Skin epidermis (tissue), 12 donors: ENCODE measurements at regions not wholly inside any gene's neighbourhood (a gene's known extent, or its start where the extent isn't known, plus 50 kb on each side); places are given as distances from the start of the nearest gene placed in this dataset.

Experiments used
- H3K27ac ChIP-seq, 21 experiments: fragments of 200-600 bp; sonication (generic) in 11 of 21; one replicate each; pipeline ENCODE4 v1.5.0; 2020; ENCODE audit warnings: mild to moderate bottlenecking in 3 of 21, inconsistent platforms in 2 of 21, moderate library complexity in 2 of 21
- H3K4me3 ChIP-seq, 7 experiments: fragments of 200-600 bp; sonication (generic) in 2 of 7; one replicate each; pipeline ENCODE4 v1.5.0; 2020; ENCODE audit warnings: inconsistent platforms in 2 of 7, mild to moderate bottlenecking in 2 of 7, moderate library complexity in 1 of 7

DNA sequence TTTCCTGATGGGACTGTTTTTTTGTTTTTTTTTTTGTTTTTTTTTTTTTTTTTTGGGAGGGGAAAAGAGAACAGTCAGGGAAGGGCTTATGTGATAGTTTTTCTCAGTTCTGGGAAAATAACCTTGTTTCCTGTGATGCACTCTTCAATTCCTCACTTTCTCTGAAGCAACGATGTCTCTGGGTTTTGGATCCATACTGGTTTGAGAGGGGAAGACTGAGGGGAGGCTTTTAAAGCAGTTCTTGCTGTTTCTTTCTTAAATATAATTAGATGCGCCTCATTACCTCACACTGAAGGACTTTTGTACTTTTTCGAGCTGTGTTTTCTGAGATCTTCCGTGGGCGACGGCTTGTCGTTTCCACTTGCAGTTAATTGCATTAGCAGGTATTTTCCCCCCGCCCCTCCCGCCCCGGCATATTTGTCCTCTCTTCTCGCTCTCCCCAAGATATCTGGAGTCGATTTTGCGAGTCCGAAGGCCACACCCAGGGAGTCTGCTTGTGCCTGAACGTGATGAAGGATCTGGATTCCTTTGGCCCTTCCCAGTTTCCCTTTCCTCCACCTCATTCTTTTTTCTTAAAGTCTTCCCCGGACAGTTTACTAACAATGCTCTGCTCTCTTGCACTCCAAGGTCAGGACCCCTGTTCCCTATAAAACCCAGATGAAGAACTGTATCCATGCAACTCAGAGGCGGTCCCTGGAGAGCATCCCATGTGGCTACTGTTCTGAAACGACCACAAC, 125.2 kb upstream of the ZFHX3 start:
- Histone ChIP-seq H3K27ac (peak overlapping the region in 7 of 21 experiments; percentile 26 to 70 (median 43)), H3K4me3 (no peak overlapping the region)

DNA sequence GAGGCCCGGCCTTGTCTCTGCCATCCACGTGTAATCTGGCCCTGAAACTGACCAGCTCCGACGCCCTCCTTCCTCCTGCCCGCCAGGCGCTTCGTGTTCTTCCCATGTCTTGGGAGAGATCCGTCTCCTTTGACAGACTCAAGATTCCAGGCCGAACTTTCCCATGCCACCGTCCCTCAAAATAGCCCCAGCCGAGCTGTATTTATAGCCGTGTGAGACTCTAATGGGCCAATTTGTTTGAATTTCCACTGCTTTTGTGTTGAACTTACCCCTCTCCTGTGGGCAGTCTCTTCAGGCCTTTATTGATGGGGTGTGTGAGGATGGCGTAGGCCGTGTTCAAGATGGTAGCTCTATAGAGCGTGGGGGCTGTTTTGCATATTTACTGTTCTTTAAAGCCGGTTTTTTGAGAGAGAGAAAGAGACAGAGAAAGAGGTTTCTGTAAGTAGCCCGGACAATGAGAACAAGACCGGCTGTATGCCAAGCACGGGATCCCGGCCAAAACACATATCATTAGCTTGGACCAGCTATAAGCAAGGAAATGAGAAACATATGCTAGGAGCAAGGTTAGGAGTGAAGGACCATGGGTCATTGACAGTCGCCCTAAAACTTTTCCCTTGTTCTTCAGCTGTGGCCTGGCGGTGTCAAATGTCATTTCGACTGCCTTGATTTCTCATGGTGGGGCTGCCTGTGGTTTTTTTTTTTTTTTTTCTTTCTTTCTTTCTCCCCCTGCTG, 124.5 kb upstream of the ZFHX3 start:
- Histone ChIP-seq H3K4me3 (no peak overlapping the region), H3K27ac (peak overlapping the region in 10 of 21 experiments; percentile 10 to 80 (median 34))

DNA sequence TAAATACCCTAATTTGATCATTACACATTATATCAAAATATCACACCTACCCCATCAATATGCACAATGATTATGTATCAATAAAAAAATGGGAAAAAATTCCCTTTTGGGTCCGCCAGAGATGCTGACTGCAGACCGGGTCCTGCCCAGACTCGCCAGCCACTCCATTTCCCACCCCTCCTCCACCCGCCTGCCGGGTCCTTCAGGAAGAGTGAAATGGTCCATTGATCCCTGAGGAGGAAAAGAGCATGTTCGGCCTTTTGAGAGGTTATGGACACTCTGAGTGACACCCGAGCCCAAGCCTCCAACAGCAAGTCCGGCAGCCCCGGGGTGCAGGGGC, 123.9 kb upstream of the ZFHX3 start:
- peak overlapping the region in 9 of 21 experiments; percentile 5 to 80 (median 35) for H3K27ac ChIP-seq

DNA sequence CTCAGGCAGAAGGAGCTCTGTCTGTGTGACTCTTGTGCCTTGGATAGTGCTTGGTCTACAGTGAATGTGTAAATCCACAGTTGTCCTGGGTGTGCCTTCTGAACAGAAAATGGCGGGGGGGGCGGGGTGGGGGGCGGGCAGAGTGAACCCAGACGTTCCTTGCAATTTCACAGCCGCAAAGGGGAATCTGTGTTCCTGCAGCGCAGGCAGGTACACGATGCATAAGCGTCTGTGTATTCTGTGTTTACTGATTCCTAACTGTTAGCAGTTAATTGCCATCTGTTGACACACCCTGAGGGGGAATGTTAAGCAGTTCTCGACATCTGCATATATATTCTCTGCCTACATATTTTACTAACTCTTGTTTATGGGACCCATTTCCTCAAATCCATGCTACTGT, 123.5 kb upstream of the ZFHX3 start:
- Histone ChIP-seq H3K27ac (peak overlapping the region in 2 of 21 experiments; percentile 35 to 80), H3K4me3 (no peak overlapping the region)

More for the DNA sequence above, 123.9 kb upstream of the ZFHX3 start:
- H3K4me3 ChIP-seq: no peak overlapping the region

DNA sequence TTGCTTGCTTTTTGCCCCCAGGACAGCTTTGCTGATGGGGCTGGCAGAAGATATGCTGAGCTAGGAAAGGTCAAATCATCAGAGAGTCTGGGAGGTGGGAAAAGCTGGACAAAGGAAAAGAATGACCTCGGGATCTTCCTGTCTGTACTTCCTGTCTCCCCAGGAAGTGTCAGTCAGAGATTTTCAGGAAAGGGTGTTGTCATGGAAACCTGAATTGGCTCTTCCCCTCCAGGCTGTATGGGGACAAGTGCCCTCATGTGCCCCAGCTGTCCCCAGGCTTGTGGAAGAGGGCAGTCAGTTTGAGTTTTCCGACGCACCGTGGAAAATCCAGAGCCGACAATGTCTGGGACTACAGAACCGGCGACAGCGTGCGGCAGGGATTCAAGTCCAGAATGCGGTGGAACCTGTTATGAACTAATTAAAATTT, 122.7 kb upstream of the ZFHX3 start:
- no peak overlapping the region for H3K27ac ChIP-seq
- H3K4me3 ChIP-seq: no peak overlapping the region

DNA sequence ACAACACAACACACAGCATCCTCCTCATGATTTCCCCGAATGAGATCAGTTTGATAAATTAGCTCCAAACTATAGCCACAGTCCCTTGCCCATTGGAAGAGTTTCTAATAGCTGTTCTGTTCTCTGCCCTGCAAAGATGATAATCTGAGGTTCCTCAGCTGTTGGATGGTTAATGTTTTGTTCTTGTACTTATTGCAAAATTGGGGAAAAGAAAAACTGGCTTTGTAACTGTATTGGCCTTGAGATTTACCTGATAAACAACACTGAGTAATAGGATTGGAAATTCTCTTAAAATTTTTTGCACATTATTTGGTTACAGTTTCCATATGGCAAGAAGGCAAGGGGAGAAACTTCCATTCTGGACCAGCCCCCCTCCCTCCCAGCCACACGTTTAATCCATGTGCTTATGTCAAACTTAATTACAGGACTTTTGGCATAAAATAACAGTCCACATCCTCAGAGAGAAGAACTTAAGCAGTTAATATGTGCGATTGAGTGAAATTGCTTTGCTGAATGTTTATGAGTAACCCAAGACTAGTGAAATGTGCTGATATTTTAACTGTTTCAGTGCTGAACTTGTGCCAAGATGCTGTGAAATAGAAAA, 119.1 kb upstream of the ZFHX3 start:
- Histone ChIP-seq H3K27ac (no peak overlapping the region), H3K4me3 (no peak overlapping the region)

DNA sequence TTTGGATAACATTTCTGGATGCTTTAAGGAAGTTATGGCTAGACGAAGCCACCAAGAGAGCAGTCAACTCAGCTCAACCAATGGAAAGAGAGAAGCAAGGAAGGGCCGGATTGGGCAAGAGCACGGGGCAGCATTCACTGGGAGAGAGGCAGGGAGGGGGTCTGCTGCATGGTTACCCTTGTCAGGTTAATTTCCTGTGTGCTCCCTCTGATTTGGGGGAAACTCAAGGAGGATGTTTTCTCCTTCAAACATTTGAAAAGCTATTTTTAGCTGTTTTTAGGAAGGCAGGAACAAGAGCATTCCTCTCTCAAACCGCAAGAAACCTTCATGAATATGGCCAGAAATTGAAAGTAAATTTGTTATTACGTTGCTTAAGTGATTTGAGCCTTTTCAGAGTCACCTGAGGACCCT, 118.5 kb upstream of the ZFHX3 start:
- no peak overlapping the region for H3K4me3 ChIP-seq
- H3K27ac ChIP-seq: no peak overlapping the region

DNA sequence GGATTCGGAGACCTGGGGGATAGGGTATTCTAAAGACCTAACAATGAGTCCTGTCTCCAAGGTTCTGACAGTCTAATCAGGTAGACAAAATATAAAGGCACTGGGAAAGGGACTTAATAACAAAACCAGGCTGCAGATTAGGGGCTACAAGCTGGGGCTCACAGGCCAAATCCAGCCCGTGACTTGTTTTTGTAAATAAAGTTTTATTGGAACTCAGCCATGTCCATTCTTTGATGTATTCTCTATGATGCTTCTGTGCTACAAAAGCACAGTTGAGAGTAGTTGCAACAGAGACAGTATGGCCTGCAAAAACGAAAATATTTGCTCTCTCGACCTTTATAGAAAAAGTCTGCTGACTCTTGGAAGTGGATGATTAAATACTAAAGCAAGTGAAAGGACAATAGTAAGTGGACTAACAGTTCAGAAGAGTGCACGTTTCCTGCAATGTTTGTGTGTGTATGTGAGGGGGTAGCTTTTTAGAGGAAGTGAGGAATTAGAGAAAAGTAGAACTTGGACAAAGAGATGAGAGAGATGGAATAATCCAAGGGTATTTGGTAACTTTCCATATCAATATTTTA, 115.4 kb upstream of the ZFHX3 start:
- no peak overlapping the region for H3K27ac ChIP-seq
- H3K4me3 ChIP-seq: no peak overlapping the region

DNA sequence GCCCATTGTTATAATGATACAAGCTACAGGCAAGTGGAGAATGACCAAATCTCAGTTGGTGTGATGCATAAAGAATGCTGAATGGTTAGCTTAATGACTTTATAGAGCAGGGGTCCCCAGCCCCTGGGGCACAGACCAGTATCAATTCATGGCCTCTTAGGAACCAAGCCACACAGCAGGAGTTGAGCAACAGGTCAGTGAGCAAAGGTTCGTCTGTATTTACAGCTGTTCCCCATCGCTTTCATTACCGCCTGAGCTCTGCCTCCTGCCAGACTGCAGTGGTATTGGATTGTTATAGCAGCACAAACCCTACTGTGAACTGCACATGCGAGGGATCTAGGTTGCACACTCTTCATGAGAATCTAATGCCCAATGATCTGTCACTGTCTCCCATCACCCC, 114.0 kb upstream of the ZFHX3 start:
- Histone ChIP-seq H3K4me3 (no peak overlapping the region), H3K27ac (no peak overlapping the region)

DNA sequence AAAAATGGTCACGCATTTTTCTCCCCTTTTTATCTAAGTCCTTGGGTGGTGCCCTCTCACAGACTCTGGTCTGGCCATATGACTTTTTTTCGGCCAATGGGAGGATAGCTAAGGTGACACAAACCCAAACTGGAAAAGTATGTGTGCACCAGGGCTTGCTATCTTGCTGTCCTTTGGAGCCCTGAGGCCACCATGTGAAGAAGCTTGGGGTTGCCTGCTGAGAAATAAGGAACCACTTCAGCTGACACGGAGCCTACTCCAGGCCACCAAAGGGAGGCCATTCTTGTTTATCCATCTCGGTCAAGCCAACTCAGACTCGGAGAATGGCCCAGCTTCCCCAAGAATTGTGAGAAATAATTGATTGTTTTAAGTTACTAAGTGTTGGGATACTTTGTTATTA, 111.4 kb upstream of the ZFHX3 start:
- Histone ChIP-seq H3K4me3 (no peak overlapping the region), H3K27ac (no peak overlapping the region)

DNA sequence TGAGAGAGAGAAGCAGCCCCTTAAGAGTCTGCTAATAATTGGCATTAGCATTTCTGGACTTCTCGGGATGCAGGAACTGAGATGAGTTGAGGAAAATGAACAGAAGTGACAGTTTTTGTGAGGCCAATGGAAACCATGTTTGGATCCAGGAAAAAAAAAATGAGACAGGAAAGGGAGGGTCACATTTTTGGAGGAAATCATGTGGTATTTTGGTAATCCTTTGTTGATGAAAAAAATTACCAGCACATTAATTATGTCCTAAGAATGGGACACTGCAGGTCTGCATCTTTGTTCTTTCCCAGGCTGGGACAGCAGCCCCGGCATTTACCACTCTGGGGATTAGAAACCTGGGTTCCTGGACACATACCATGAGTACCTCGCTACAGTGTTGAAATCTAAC, 109.9 kb upstream of the ZFHX3 start:
- Histone ChIP-seq H3K27ac (peak overlapping the region in 4 of 21 experiments; percentile 1 to 22 (median 14)), H3K4me3 (no peak overlapping the region)

DNA sequence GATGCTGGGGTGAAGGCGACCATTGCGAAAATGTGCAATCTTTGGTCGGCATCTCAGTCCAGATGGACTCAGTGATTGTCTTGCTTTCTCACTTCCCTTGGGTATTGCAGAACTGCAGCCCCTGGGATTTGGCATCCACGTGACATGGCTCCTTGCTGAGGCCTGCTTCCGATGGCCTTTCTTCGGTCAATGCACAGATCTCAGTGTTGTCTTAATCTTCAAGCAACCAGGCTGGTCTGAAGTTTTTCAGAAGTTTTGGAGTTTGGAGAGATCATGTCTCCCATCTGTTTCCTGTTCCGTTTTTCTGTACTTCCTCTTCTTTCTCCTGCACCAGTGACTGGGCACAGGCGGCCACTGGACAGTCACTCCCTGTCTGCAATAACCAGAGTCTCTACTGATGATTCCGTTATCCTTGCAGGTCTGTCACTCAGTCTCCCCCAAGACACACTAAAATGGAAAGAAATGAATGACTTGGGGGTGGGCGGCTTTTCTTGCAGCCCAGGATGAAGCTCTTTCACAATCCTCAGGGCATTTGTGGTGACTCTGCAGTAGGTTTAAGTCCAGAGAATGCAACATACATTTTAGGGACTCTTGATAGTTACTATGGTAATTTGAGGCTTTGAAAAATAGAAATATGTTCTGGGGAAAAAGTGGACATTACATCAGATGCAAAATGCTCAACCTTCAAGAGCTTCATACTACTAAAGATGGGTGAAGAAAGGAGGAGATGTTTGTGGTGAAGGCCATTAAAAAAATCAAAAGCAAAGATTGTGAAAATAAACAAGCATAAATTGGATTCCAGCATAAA, 106.3 kb upstream of the ZFHX3 start:
- no peak overlapping the region for H3K4me3 ChIP-seq
- peak overlapping the region in 9 of 21 experiments; percentile 15 to 60 (median 47) for H3K27ac ChIP-seq

DNA sequence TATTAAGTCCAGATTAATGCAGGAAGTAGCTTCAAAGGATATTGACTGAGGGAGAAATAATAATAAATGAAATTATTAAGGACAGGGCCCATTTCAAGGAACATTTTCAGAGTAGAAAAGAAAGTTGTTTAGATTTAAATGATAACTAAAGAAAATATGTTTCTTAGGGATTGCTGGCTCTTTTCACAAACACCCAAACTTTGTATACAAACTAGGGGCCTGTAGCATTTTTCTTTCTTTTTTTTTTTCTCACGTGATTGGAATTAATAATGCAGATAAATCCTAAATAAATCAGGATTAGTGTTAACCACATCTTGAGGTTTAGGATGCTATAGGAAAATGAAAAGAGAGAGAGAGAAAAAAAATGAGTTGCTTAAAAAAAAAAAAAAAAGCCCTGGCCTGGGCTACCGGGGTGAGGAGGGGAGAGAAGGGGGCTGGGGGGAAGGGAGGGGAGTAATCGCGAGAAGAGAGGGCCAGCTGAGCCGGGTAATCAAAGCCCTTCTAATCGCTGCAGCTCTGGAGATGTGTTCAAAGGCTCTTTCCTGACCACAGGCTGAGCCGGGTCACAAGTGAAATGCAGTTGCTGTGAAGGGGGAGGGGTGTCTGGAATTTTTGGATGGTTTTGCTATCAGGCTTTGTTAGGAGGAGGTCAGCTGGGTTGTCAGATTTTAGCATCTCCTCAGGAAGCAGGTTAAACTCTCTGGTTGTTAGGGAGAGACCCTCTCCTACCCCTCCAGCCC, 104.6 kb upstream of the ZFHX3 start:
- H3K27ac ChIP-seq: peak overlapping the region in 5 of 21 experiments; percentile 26 to 66 (median 39)
- H3K4me3 ChIP-seq: no peak overlapping the region

DNA sequence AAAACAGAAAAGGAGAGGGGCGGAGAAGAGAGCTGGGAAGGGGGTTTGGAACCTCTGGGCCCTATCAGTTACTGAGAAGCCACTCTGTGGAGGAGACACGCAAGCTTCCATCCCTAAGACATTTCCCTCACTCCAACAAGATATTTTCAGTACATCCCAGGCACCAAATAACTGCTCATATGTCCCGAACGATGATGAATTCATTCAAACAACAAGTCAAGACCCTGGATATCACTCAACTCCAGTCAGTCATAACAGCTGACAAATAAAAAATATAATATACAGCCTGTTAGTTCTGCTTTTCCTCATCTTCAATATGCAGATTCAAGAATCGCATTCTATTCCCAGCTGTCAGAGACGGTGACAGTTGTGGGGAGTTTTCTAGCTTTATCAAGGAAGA, 104.0 kb upstream of the ZFHX3 start:
- no peak overlapping the region for H3K4me3 ChIP-seq
- H3K27ac ChIP-seq: no peak overlapping the region

DNA sequence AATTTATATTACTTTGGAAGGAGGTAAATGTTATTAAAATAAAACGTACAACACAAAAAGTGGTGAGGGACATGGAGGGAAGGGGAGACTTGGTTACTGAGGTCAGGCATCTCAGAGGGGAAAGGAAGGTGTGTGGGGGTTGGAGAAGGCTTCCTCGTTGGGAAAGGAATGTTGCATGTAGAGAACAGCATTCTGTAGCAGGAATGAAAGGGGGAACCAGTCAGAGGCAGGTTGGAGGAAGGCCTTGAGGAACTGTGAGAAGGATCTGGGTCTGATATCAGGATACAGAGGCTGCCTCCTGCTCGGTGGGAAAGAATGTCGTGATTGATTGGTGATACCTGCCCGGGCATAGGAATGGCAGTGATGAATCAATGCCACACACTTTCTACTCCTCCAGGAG, 103.3 kb upstream of the ZFHX3 start:
- Histone ChIP-seq H3K27ac (peak overlapping the region in 1 of 21 experiments; percentile 8), H3K4me3 (no peak overlapping the region)

DNA sequence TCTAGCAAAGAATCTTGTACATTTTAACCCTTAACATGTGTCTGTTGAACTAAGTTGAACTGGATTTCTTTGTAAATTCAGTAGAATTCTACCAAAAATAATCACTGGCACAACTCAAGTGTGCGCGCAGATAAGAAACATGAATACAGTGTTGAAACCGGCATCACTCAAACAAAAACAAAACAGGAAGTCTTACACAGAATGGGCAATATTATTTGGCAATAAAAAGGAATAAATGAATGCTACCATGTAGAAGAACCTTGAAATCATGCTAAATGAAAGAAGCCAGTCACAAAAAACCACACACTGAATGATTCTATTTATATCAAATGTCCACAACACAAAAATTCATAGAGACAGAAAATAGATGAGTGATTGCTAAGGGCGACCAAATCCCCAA, 102.9 kb upstream of the ZFHX3 start:
- no peak overlapping the region for H3K27ac ChIP-seq
- H3K4me3 ChIP-seq: no peak overlapping the region

DNA sequence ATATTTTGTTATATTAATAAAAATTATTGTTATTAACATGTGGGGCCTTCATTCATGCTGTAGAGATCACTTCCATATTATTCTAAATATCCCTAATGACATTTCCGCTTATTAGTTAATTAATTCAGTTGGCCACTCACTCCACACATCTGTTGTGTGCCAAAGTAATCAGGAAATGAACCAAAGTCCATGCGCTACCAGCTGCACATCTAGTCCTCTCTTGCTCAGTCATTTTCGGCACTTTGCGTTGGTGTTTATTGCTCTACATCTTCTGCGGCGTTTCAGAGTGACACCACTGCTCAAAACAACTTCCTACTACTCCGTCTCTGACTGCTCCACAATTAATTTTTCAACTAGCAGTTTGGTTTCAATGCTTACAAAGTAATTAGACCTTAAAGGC, 101.4 kb upstream of the ZFHX3 start:
- no peak overlapping the region for H3K4me3 ChIP-seq
- no peak overlapping the region for H3K27ac ChIP-seq

DNA sequence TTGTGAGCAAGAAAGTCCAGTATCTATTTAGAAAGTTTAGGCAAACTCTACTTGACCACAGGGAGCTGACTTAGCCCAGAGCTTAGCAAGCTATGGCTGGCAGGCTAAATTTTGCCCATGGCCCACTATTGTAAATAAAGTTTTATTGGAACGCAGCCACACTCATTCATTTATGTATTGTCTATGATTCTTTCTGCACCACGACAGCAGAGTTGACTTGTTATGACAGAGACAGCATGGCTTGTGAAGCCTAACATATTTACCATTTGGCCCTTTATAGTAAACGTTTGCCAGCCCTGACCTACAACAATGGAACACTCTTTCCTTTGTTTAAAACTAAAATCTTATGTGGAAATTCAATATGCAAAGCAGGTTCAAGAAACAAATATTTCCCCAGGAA, 100.0 kb upstream of the ZFHX3 start:
- Histone ChIP-seq H3K27ac (no peak overlapping the region), H3K4me3 (no peak overlapping the region)
